Superior temporal gyrus (tissue), 1 donor: ENCODE measurements at regions not wholly inside any gene's neighbourhood (a gene's known extent, or its start where the extent isn't known, plus 50 kb on each side); places are given as distances from the start of the nearest gene placed in this dataset.

ENCODE experiments used
- DNase-seq: peaks from one replicate; pipeline ENCODE4 v3.0.0-alpha.2; 2016; ENCODE audit errors: extremely low spot score

DNA sequence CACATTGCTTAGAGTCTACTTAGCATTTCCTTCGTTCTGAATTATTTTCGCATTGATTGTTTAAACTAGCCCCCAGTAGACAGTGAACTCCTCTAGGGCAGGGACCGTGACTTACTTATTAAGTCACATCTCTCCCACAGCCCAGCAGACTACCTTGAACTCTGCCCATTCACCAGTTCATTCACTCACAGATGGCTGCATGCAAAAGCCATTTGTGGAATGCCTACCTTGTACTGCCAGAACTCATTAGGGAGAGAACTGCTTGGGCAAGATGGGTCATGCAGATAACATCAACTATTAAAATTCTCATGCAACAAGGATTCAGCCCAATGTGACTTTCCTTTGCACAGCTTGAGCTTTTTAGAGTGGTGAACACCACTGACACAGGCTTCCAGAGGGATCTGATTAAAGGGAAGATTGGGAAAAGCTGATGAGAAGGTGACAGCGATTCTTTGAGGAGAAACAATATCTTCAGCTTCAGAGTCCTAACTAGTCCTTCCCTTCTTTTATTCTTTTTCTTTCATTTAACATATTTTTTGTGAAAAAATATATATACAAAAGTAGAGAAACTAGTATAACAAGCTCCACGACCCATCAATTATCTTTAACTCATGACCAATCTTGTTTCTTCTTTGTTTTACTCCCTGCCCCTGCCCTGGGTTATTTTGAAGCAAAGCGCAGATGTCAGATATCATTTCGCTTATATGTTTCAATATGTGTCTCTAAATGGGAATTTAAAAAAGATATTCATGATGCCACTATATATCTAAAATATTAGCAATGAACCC is 273.9 kb downstream of the CDC5L start:
- no peak for DNase-seq

DNA sequence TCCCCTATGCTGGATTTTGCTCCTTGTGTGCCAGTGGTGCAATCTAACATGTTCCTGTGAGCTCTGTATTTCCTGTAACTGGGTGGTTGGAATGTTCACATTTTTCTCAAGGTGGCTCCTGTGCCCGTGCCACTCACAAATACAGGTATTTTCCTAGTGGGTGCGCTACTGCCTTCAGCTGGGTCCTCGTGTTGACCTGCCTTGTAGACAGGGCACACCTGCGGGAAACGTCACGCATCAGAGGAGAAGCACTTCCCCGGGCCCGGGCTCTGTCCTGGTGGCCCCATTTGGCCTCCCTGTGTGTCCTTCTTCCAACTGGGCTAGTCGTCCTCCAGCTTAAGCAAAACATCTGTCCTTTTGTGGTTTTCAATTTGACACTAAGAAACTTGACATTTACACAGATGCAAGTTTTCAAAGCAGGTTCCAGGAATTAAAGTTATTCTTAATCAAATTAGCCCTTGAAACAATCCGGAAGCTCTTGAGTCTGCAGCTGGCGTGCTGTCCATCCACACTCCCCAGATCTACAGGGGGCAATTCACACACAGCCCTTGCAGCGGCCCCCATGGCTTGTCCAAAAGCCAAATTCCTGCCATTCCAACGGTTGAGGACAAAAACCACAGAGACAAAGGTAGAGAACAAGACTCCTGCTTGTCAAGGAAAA is 275.1 kb downstream of the CDC5L start:
- no peak for DNase-seq

DNA sequence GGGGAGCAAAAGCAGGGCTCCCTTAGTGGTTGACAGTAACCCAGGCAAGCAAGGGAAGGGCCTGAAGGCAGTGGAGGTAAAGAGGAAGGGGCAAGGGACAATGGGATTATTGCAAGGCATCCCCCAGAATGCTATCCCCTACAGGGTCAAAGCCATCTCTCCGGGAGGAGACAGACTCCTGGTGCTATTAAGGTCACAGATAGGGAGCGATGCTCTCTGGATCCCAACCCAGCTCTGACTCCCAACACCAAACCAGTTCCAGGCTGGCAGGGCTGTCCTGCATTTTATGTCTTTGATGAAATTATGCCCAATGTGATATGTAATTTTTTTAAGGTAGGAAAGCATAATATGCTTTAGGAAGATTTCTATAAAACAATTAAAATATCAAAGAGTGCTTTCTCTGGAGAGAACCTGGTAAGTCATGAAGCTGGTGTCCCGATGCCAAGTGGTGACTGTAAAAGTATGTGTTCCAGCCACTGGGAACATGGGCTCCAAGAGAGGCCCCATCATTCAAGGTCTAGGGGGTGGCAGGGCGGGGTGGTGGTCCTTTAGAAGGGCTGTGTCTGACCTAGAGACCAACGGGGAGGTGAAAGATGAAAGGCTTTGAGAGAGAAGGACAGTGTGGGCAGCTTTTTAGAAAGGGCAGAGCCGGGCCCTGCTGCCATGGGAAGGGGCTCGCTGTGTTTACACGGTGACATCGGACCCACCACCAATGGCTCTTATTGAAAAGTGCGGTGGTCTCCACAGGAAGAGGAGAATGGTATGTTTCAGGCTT is 276.5 kb downstream of the CDC5L start:
- DNase-seq = no peak

DNA sequence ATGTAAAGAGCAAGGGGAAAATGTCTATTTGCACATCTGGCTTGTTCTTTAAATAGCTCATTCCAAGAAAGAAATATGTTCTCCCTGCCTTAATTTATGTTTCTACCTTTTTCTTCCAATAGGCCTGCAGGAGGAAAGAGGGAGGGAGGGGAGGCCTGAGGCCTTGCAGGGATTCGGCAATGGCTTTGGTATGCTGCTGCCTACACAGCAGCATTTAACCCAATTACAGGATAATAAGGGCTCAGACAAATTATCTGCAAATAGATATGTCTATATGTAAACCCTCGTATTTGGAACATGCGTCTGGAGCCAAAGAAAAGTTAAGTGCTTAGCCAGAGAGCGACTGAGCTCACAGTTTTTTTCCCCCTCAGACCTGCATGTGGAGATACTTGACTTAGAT is 277.2 kb downstream of the CDC5L start:
- no peak for DNase-seq

DNA sequence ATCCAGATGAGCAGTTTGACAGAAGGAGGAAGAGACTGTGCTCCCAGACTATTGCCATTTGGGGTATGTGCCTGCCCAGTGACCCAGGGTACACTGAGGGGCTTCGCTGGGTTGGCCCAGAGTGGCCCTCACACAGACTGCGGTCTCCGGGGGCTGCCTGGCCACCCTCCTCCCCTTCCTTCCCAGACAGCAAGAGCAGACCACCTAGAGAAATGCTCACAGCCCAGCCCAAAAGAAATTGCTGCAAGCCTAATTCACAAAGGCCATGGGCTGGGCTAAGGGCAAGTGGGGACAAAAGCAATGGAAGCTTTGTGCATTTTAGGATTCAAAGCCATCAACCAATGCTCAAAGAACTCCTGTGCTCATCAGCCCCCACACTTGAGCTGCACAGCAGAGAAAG is 277.6 kb downstream of the CDC5L start:
- no peak for DNase-seq

DNA sequence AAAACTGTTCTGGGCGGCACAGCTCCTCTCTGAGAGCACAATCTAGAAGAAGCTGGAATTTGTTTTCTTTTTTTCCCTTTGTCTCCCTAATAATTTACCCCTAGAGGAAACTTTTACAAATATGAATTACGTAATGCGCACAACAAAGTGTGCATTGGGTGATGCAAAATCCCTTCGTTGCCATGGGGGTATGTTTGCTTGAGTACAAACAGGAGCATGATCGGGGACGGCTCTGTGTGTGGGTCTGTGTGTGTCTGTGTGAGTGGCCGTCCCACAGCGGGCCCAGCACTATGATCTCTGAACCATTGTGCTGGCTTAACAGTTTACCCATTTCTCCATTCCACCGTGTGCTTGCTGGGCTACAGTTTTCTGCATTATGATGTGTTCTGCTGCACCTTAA is 278.2 kb downstream of the CDC5L start:
- no peak for DNase-seq

DNA sequence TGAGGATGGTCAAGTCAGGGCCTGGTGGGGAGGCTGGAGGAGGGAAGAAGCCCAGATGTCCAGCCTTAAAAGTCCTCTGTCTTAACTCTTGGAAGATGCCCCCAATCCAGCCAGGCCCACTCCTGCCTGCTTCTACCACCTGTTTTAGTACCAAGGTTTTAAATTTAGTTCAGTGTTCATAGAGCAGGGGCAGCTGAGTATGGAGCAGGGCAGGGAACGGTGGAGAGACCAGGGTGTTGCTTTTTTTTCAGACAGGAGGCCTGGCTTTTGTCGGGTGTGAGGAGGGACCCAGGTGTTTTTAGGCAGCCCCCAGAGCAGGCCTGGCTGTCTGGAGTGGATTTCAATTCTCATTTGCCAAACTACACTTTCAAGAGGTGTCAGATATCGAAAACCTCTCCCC is 278.8 kb downstream of the CDC5L start:
- DNase-seq = no peak

DNA sequence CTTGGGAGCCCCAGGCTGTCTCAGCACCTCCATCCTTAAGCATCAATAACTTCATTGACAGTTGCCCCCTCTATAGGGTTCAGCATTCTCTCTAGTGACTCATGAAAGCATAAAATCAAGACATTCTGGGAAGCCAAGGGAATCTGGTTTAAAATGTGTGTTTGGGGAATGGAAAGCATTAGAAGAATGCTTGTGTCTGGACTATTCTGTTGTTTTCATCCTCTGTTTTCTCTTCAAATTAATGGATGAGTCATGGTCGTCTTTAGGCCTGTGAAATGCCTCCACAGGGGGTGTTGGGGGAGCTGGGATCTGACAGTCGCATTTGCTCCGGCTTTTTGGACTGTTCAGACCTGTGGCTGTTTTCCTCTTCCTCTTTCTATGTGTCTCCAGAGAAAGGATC is 279.7 kb downstream of the CDC5L start:
- DNase-seq = no peak

DNA sequence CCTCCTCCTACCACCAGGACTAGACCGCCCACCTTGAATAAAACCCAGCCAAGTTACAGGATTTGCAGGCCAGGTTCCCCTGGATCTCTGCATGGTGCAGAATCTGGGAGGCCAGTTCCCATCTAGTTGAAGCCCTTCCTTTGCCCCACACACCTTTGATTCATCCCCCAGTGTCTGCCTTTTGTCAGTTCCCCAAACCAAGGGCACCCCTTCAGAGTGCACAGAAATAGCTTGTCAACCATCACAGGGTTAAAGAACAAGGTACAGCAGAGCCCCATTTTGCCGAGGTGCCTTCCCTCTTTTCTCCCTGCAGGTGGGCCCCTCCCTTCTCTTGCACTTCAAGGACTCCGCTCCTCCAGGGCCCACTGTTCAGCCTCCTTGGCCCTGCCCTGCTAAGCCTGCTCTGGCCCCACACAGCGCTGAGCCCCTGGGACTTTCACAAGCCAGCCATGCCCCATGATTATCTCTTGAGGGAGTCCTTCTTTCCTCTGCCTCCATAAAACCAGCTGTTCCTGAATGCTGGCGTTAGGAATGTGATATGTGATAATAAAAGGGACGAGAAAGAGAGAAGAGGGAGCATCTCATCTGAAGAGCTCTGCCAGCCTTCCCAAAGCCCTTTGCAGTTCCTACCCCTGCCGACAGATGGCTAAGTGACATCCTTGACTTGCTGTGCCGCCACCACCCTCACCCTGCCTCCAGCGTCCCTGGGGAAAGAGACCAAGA is 280.3 kb downstream of the CDC5L start:
- DNase-seq = no peak

DNA sequence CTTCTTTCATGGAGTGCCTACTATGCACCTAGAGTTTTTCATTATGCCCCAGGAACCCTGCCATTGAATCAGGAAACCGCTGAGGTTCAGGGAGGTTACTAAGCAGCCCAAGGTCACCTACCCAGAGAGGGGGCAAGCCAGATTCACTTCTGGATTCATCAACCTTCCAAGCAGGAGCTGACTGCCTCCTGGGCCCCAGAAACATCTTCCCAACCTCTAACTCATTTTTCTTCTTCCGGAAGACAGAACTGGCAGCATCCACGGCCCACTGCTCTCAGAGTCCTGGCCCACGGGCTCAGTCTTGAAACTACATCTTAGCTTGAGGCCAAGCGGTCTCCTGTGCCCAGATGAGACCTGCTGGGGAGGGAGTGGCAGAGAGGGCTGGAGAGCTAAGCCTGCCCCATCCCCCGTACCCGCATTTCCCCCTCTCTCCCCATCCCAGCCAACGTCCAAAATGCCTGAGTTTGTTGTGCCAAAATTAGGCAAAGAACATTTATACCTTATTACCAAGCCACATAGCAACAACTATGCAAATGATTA is 281.0 kb downstream of the CDC5L start:
- DNase-seq = no peak

DNA sequence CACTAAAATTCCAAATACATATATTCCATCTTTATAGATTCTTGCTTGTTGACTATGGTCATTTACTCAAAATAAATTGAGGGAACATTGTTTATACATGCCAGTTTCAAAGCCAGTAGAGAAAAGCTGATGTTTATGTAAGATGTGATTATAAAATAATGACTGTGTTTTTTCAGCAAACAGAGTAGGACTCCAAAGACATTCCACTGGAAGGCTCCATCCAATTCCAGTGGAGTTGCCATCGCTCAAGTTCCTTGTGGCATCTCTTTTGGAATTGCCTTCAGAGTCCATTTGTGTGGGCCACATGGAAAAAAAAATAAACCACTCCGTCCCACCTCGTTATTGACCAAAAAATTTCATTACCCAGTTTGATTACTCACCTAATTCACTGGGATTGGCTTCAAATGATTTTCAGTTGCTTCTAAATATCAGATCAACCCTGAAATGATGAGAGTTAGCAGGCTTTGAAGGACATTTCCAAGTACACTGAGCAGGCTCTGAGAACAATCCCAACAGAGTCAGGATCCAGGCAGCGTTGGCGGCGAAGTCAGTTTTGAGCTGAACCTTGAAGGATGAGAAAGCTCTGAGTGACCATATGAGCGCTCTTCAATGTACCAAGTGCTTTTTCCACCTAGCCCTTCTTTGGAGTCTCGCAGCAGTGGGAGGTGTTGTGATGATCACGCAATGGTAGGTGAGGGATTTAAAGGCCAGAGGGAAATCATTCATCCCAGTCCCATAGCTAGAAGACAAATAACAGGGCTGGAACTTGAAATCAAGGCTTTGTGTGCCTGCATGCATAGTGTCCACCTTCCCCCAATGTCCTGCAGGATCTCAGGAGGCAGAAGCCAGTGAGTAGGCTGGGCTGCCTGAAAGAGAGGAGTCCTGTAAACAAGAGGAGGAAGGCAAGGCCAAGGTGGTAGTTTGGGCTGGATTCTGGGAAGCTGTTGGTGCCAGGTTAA is 281.7 kb downstream of the CDC5L start:
- no peak for DNase-seq

DNA sequence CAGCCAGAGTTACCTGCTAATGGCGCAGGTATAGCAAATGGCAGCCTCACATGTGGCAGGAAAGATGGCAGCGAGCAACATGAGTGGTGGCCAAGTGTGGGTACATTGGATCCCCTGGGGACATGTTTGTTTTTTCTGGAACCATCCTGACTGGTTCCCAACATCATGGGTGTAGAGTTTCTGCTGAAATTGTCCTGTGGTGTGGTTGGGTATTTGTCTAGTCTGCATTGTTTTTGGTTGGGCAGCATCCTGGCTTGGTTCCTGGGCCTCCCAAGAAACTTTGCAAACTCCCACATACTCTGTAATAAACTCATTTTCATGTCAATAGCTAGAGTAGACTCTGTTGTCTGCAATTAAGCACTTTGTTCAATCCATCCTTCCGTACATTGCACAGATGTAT is 282.6 kb downstream of the CDC5L start:
- no peak for DNase-seq

DNA sequence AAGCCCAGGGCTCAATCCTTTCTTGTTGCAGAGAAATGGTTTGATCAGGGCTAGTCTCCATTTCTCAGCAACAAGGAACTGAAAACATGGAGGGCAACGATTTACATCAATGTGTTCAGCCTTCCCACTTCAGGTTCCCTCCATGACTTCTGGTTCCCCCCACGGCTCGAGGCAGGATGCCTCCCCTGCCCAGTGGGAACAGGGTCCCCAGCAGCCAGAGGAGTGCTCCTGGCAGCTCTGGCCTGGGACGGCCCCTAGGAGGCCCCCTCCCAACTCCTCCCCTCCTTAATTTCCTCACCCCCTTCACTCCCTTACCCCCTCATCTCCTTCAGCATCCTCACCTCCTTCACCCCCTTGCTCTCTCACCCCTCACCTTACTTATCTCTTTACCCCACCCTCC is 283.8 kb downstream of the CDC5L start:
- DNase-seq = no peak

DNA sequence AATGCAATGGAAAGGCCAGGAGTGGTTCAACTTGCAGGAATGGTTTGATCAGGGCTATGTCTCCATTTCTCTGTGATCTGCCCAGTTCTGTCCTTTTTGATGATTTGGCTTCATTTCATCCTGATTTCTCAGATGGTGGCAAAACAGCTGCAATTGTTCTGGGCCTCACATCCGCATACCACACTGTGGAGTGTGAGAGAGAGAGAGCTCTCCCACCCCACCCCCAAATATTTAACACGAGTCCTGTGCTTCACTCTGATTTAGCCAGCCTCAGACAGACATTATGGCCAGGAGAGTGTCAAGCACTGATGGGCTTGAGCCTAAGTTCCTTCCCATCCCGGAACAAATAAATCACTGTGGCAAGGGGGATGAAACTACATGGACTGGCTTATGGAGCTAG is 284.6 kb downstream of the CDC5L start:
- no peak for DNase-seq

DNA sequence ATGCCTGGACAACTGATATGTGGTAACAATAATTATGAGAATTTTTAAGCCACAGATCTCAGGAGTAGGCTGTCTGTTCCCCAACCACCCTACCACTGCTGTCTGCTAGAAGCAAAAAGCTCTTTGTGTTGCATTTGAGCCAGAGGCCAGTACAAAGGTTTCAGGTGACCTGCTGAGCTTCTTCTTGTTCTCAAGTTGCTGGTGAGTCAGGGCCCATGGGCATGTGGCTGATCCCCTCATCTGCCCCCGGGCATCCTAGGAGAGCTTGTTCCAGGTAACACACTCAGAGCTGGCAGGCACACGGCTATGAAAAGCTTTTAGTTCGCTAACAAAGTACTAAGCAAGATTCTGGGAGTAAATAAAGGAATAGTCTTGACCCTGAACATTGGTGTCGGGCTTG is 285.3 kb downstream of the CDC5L start:
- no peak for DNase-seq

DNA sequence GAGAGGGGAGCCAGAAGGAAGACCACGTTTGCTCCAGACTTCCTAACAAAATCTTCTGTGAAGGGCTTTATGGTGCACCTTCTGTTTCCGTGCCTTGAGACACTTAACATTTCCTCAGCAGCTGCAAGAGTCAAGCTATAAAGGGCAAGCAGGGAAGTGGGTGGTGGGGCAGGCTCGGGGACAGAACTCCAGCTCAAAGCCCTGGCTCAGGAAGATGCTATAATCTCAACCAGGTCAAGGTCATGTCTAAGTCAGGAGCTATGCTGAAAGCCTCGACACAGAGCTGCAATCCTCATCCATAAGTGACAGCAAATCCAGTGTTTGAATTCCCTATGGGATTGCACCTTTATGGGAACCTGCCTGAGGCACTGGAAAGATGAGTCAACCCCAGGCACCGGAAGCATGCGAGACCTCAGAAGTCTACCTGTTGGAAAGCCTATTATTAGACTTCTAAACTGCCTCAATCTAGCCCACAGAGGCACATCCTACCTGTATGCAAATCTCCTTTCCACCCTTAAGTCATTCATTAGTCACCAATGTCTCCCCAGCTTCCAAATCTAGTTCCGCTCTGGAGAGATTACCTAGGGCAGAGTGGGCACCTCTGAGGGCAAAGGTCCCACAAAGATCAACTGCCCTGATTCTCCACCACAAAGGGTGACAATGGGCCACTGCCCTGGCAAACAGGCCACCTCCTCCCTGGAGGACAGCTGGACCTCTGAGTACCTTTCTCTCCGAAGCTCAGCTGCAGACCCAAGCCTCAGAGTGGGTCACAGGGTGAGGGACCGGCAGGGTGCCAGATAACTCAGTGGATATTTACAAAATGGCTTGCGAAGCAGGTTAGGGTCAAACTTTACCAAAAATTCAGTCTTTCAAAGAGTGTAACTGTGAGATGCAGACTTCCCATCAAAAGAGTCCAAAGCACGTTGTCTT is 287.0 kb downstream of the CDC5L start:
- DNase-seq = no peak

DNA sequence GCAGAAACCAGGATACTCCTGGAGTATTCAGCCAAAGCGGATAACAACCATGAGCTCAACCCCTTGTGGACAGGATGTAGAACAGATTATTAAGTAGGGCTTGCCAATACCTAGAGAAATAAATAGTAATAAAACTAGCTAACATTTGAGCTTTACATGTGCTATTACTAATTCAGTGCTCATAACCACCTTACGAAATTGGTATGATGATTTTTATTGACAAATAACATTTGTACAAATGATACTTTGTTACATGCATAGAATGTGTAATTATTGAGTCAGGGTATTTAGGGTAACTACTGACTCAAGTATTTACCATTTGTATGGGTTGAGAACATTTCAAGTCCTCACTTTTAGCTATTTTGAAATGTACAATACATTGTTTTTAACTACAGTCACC is 287.9 kb downstream of the CDC5L start:
- DNase-seq = no peak

DNA sequence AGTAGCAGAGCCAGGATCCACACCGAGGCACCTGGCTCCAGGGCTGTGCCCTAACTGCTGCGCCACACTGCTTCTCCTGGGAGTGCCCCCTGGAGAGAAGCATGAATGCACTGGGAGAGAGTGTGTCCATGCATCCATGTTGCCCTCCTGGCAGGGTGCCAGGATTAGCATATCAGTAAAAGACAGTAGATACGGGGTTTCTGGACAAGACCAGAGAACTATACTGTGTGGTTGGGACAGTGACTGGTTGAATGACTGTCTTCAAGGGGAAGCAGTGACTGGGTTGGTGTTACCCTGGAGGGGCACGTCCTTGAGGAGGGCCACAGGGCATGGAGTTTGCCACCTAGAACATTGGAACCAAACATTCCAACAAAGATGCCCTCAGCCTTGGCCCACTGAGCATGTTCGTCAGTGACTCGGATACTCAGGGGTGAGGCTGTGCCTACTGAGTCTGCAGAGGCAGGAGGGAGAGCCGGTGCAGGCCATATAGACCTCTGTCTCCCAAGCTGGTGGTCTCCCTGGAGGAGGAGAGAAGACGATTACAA is 288.8 kb downstream of the CDC5L start:
- no peak for DNase-seq

DNA sequence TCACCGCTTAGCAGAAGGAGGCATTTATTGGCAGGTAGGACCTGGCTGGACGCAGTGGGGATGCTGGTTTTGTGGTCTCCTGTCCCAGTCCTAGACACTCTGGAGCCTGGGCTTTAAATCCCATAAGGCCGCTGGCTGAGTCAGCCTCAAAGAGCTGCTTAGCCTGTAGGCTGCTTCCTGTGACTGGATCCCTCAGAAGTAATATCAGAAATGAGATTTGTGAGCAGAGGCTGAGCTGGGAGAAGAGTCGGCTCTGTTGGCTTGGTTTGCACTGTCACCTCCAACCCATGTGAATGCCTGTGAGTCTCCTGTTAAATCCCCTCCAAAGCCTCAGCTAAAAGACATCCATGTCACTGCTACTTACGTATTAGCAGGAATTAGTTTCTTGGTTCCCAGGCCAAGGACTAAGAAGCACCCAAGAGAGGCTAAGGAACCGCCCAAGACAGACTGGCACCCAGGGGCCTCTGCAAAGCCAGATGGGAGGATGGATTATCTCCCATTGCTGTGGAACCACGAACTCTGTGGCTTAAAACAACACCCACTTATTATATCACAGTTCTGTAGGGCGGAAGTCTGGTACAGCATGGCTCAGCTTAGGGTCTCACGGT is 289.4 kb downstream of the CDC5L start:
- no peak for DNase-seq
